ENCODE measurements at regions not wholly inside any gene's neighbourhood (a gene's known extent, or its start where the extent isn't known, plus 50 kb on each side); places are given as distances from the start of the nearest gene placed in this dataset.

GRCh38 chr1:212520299-212520698 lies 87.6 kb downstream of the NENF start:
- Histone ChIP-seq H3K27me3 (peaks cover 0 to 16% (median 0%) of the 10 kb centered on the region in 3 donors), H3K27ac (no peak overlapping the region), H3K4me1 (peaks cover 0 to 9% (median 4%) of the 10 kb centered on the region in 4 donors), H3K36me3 (no peaks in the 10 kb centered on the region), H3K4me3 (no peak overlapping the region), H3K9me3 (no peaks in the 10 kb centered on the region)
- no peak for DNase-seq
- no peak for TF ChIP-seq POLR2AphosphoS5 (IDR thresholded peaks at IDR 0.05)
- intact Hi-C loops (cut with DNase I): no loop called here

GRCh38 chr1:212520746-212521145 lies 87.8 kb upstream of the ATF3 start:
- WGBS, 2 donors: 32 to 69% methylated on average over 5 of the region's 5 CpGs
- no peak for DNase-seq
- no peaks in the 10 kb centered on the region for H3K36me3 ChIP-seq

GRCh38 chr1:212525479-212526110 lies 83.0 kb upstream of the ATF3 start:
- intact Hi-C loops (cut with DNase I): no loop called here

More at GRCh38 chr1:212520746-212521145, 87.8 kb upstream of the ATF3 start:
- no peaks in the 10 kb centered on the region for H3K9me3 ChIP-seq
- intact Hi-C loops (cut with DNase I): no loop called here
- H3K4me1 ChIP-seq: peaks cover 0 to 9% (median 4%) of the 10 kb centered on the region in 4 donors
- H3K27me3 ChIP-seq: peaks cover 0 to 12% (median 0%) of the 10 kb centered on the region in 3 donors
- H3K4me3 ChIP-seq: no peak overlapping the region
- H3K27ac ChIP-seq: no peak overlapping the region
- TF ChIP-seq POLR2AphosphoS5 (IDR thresholded peaks at IDR 0.05) (no peak), POLR2A (IDR thresholded peaks at IDR 0.05) (no peak)

GRCh38 chr1:212526111-212526491 lies 82.5 kb upstream of the ATF3 start:
- Histone ChIP-seq H3K4me1 (no peaks in the 10 kb centered on the region), H3K36me3 (no peaks in the 10 kb centered on the region), H3K4me3 (no peak overlapping the region), H3K9me3 (no peaks in the 10 kb centered on the region), H3K27ac (no peak overlapping the region), H3K27me3 (no peaks in the 10 kb centered on the region)
- WGBS, 2 donors: 87 to 91% methylated on average over 5 of the region's 5 CpGs
- DNase-seq: no peak
- intact Hi-C loops (cut with DNase I): no loop called here
- TF ChIP-seq POLR2A (IDR thresholded peaks at IDR 0.05): no peak
- TF ChIP-seq POLR2AphosphoS5 (IDR thresholded peaks at IDR 0.05): no peak
- TF ChIP-seq EP300 (IDR thresholded peaks at IDR 0.05): no peak
- no peak for TF ChIP-seq CTCF (IDR thresholded peaks at IDR 0.05)

More at GRCh38 chr1:212525479-212526110, 83.0 kb upstream of the ATF3 start:
- H3K27ac ChIP-seq: no peak overlapping the region
- H3K4me3 ChIP-seq: no peak overlapping the region
- H3K9me3 ChIP-seq: no peaks in the 10 kb centered on the region
- no peak for DNase-seq
- no peaks in the 10 kb centered on the region for H3K27me3 ChIP-seq
- TF ChIP-seq CTCF (IDR thresholded peaks at IDR 0.05): no peak
- no peak for TF ChIP-seq POLR2A (IDR thresholded peaks at IDR 0.05)
- no peak for TF ChIP-seq POLR2AphosphoS5 (IDR thresholded peaks at IDR 0.05)
- TF ChIP-seq EP300 (IDR thresholded peaks at IDR 0.05): no peak
- 91% methylated on average over 7 of the region's 7 CpGs for WGBS, 2 donors
- no peaks in the 10 kb centered on the region for H3K4me1 ChIP-seq
- no peaks in the 10 kb centered on the region for H3K36me3 ChIP-seq

GRCh38 chr1:212528501-212528900 lies 80.1 kb upstream of the ATF3 start:
- Histone ChIP-seq H3K4me3 (no peak overlapping the region), H3K27ac (no peak overlapping the region), H3K4me1 (no peaks in the 10 kb centered on the region), H3K36me3 (no peaks in the 10 kb centered on the region), H3K27me3 (no peaks in the 10 kb centered on the region), H3K9me3 (no peaks in the 10 kb centered on the region)
- DNase-seq: no peak
- 88 to 90% methylated on average over 1 of the region's 1 CpG for WGBS, 2 donors
- TF ChIP-seq POLR2A (IDR thresholded peaks at IDR 0.05) (no peak), EP300 (IDR thresholded peaks at IDR 0.05) (no peak), CTCF (IDR thresholded peaks at IDR 0.05) (no peak), POLR2AphosphoS5 (IDR thresholded peaks at IDR 0.05) (no peak)
- intact Hi-C loops (cut with DNase I): no loop called here

- no peak overlapping the region for H3K27ac ChIP-seq
- H3K36me3 ChIP-seq: no peaks in the 10 kb centered on the region
- intact Hi-C loops (cut with DNase I): no loop called here
- no peak overlapping the region for H3K4me3 ChIP-seq
- H3K9me3 ChIP-seq: no peaks in the 10 kb centered on the region
- 79 to 83% methylated on average over 6 of the region's 6 CpGs for WGBS, 2 donors
- no peak for DNase-seq
- H3K4me1 ChIP-seq: no peaks in the 10 kb centered on the region
- TF ChIP-seq POLR2A (IDR thresholded peaks at IDR 0.05) (no peak), POLR2AphosphoS5 (IDR thresholded peaks at IDR 0.05) (no peak), EP300 (IDR thresholded peaks at IDR 0.05) (no peak), CTCF (IDR thresholded peaks at IDR 0.05) (no peak)
- no peaks in the 10 kb centered on the region for H3K27me3 ChIP-seq
Measured at GRCh38 chr1:212529211-212529741, 79.3 kb upstream of the ATF3 start.

Measured in sigmoid colon (tissue), 6 donors.